Stomach (tissue), 4 donors: ENCODE measurements at regions not wholly inside any gene's neighbourhood (a gene's known extent, or its start where the extent isn't known, plus 50 kb on each side); places are given as distances from the start of the nearest gene placed in this dataset.

ENCODE experiments used
- EP300 ChIP-seq: sonication (generic); formaldehyde crosslinking; IDR thresholded peaks from one replicate; pipeline ENCODE4 v1.6.1; 2017; ENCODE audit warnings: antibody characterized with exemption
- POLR2A ChIP-seq, 4 donors: fragments of 450-650 bp; IDR thresholded peaks; one replicate each; pipeline ENCODE4 v1.6.1; 2016; ENCODE audit warnings: antibody characterized with exemption in 4 of 4, control low read depth in 2 of 4, mild to moderate bottlenecking in 1 of 4, moderate library complexity in 1 of 4
- TF ChIP-seq, protein P1 (sequence below), 7 experiments: fragments of 450-650 bp in 4 of 7; fragments of 200-600 bp in 3 of 7; sonication (generic) in 3 of 7; IDR thresholded peaks; one replicate each; pipeline ENCODE4 v1.5.1; 2016 to 2019; ENCODE audit warnings: antibody characterized with exemption in 7 of 7, control low read depth in 2 of 7, mild to moderate bottlenecking in 1 of 7

DNA sequence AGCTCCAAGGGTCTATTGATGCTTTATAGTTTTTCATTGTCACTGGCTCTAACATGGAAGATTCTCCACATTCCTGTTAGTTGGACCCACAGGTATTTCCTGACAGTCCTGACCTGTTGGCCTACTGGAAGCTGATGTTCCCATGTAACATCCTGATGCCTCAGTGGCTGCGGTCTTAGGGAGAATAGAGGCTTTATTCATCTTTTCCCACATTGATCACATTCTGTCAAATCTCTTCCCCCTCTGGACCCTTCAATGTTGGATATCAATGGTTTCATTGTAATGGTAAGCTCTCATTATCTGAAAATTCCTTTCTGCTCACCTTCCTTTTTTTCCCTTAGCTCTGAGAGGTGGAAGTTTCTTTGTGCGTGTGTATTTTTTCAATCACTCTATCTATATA lies 280.9 kb upstream of the TBX3 start:
- TF ChIP-seq EP300, result no peak
- TF ChIP-seq POLR2A (IDR thresholded peaks at IDR 0.05), result no peak
- TF ChIP-seq, protein P1, sequence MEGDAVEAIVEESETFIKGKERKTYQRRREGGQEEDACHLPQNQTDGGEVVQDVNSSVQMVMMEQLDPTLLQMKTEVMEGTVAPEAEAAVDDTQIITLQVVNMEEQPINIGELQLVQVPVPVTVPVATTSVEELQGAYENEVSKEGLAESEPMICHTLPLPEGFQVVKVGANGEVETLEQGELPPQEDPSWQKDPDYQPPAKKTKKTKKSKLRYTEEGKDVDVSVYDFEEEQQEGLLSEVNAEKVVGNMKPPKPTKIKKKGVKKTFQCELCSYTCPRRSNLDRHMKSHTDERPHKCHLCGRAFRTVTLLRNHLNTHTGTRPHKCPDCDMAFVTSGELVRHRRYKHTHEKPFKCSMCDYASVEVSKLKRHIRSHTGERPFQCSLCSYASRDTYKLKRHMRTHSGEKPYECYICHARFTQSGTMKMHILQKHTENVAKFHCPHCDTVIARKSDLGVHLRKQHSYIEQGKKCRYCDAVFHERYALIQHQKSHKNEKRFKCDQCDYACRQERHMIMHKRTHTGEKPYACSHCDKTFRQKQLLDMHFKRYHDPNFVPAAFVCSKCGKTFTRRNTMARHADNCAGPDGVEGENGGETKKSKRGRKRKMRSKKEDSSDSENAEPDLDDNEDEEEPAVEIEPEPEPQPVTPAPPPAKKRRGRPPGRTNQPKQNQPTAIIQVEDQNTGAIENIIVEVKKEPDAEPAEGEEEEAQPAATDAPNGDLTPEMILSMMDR (IDR thresholded peaks at IDR 0.05), result no peak
